ENCODE measurements at regions not wholly inside any gene's neighbourhood (a gene's known extent, or its start where the extent isn't known, plus 50 kb on each side); places are given as distances from the start of the nearest gene placed in this dataset.
"Not testable (repeated sequence)": the region's sequence is repeated elsewhere in the genome, so short reads cannot be mapped to it uniquely, and the experiment has no call there.

DNA sequence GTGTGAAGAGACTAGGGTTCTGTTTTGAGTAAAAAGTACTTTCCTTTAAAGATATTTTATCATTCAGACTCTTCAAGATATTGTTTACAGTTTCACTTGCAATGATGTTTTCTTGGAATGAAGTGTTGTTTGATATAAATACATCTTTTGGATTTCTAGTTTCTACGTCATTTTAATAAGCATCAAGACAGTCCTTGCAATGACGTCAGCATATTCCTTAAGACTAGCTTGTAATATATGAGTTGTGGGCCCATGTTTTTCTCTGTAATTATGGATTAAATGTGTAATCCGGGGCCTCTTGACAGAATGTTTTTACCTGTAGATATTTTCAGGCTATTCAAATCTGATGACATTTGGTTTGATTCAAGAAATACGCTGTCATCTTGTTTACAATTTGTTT is 66.1 kb downstream of the RBMX2 start:
- DNase-seq, result no peak

DNA sequence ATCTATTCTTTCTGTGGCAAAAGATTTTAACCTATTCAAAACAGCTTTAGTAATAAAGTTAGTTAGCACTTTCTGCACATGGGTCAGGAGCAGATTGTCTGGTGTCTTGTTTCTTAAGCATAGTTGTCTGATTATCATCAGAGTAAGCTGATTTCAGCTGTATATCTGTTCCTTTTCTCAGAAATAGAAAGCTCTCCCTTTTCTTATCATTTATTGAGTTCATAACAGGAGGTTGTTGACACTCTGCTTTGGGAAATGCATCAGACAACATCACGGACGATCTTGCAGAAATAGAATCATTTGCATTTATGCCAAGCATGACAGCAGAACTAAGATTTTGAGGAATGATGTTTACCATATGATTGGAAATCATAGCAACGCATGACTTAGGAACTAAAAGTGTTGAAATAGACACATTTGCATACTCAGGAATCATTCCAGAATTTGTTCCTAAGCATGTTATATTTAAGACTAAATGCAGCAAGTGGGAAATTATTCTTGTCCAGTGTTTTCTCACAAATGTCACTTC is 66.7 kb downstream of the RBMX2 start:
- no peak for DNase-seq

DNA sequence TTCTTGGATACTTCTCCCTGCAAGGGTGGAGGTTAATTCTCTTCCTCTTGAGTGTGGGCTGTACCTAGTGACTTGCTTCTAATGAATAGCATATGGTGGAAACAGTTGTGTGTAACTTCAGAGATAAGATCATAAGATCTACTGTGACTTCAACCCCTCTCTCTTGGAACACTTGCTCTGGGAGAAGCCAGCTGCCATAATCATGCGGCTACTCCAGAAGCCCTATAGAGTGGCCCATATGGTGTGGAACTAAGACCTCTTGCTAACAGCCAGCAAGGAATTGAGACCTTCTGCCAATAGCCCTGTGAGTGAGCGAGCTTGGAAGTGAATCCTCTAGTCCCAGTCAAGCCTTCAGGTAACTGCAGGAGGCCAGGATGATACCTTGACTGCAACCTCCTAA is 81.1 kb downstream of the RBMX2 start:
- DNase-seq, result no peak

DNA sequence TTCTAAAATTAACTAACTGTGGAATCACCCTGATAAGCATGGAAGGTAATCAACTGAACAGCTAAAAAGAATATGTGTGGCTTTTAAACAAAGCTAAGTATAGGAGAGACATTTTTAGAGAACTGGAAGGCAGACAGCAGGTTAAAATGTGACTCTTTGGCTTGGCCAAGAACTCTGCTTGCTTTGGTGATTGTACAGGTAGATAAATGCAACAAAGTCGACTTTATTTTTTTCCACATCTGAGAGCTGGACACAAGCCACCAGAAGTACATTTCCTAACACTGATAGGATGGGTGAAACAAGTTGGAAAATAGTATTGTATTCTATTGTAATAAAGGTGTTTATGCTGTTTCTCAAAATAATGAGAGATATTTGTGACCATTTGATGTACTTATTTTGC is 84.1 kb downstream of the RBMX2 start:
- DNase-seq, result no peak

DNA sequence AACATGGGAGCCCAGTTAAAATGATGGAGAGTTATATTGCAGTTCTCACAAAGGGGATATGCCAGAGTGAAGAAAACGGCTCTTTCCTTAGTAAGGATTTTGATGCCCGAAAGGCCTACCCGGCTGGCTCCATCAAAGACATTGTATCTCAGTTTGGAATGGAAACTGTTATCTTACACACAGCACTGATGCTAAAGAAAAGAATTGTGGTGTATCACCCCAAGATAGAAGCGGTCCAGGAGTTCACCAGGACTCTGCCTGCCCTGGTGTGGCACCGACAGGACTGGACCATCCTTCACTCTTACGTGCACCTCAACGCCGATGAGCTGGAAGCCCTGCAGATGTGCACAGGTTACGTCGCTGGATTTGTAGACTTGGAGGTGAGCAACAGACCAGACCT is 93.7 kb downstream of the RBMX2 start:
- DNase-seq, result not testable (repeated sequence)

DNA sequence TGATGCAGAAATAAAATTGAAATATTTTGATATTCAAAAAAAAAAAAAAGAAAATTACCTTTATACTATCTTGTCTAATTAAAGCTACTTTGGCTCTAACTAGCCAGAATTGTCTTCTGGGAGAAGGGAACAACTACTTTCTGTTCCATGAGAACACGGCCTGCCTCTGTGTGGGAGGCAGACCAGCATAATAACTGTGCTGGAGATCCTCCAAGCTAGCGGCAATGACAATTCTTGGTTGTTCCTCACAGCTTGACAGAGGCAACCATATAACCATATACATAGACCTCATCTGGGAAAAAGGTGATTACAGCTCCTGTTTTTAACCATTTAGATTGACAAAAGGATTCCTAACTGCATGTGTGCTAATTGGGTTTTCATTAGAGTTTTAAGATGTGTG is 95.7 kb downstream of the RBMX2 start:
- peak in 35 of 51 donors; percentile 0 to 71 (median 19) for DNase-seq

DNA sequence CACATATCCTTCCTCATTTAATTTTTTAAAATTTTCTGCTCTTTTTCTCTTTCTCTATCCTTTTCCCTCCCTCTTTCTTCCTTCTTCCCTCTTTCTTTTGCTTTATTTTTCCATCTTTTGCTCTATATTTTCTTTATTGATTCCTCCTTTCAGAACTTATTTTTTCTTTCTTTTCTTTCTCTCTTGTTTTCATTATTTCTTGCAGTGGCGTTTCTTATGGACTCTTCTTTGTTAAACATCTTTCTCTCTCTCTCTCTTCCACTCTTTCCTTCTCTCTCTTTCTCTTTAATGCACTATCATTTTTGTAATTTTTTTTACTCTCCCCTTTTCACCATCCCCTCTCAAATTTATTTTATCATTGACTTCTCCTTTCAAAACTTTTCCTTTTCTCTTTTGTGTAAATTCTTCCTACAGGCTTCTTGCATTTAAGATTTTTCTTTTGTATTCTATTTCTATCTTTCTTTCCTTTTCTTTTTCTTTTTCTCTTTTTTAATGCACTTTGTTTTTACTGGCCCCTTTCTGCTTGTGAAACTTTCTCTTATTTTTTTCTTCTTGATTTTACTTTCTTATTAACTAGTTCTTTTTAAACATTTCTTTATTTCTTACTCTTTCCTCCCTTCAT is 97.0 kb downstream of the RBMX2 start:
- no peak for DNase-seq

DNA sequence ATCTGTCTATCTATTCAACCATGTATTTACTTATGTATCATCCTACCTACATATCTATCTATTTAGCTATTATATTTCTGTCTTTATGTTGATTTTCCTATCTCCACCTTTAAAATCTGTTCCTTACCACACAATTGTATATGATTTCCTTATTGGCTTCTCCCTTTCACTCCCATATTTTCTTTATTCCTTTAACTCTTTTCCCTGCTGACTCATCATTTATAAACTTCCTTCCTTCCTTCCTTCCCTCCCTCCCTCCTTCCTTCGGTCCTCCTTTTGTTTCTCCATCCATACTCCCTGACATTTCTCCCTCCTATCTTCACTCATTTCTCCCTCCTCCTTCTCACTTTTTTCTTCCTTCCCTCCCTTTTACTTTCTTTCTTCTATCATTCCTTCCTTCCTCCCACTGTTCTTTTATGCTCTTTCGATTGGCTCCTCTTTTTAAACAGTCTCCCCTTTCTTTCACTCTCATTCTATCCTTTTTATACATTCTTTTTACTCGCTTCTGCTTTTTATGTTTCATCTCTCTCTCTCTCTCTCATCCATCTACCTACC is 100.3 kb downstream of the RBMX2 start:
- no peak for DNase-seq

DNA sequence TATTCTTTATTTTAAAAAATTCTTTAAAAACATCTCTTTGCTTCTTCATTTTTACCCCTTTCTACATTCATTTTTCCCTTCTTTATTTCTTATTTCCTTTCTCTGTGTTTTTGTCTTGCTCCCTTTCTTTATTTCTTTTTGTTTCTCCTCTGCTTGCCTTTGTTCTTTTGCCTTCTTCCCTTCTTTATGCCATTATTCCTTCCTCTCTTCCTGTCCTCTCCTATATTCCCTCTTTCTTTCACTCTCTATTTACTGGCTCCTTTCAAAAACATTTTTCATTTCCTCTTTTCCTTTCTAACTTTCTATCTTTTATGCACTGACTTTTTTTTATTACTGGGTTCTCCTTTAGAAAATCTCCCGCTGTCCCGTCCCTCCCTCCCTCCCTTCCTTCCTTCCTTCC is 102.2 kb downstream of the RBMX2 start:
- DNase-seq, result no peak

DNA sequence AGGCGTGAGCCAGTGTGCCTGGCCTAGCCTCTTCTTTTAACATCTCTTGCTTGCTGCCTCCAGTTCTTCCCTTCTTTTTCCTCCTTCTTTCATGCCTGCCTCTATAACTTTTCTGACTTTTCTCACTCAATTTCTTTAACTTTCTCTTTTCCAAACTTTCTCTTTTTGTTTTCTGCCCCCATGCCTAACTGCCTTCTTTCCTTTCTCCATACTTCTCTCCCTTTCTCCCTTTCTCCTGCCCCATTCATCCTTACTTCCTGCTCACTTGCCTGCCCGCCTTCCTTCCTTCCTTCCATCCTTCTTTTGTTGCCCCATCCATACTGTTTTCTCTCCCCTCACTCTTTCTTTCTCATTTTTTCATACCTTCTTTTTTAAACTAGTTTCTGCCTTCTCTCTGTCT is 105.2 kb downstream of the RBMX2 start:
- DNase-seq, result no peak

DNA sequence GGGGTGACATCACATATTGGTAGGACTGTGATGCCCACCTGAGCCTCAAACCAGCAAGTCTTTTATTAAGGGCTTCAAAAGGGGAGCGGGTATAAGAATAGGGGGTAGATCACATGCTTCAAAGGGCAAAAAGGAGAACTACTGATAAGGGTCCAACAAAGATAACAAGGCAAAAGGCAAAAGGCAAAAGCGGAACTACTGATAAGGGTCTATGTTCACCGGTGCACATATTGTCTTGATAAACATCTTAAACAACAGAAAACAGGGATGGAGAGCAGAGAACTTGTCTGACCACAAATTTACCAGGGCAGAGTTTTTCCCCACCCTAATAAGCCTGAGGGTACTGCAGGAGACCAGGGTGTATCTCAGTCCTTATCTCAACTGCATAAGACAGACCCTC is 110.7 kb downstream of the RBMX2 start:
- DNase-seq, result not testable (repeated sequence)

DNA sequence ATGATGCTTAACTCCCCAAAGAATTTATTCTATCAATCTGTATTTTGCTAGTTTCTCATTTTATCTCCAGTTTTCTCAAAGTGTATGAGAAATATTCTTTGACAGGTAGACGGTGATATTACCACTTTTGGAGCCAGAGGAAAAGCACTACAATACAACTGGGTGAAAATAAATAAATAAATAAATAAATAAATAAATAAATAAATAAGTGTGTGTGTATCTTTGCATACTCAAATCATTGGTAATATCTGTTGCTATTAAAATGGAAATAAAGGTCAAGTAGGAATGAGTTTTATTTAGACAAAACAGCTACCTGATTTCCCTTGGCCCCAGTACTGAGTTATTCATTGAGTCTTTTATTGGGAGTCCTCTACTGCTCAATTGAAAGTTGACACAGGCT is 114.3 kb downstream of the RBMX2 start:
- DNase-seq, result no peak

DNA sequence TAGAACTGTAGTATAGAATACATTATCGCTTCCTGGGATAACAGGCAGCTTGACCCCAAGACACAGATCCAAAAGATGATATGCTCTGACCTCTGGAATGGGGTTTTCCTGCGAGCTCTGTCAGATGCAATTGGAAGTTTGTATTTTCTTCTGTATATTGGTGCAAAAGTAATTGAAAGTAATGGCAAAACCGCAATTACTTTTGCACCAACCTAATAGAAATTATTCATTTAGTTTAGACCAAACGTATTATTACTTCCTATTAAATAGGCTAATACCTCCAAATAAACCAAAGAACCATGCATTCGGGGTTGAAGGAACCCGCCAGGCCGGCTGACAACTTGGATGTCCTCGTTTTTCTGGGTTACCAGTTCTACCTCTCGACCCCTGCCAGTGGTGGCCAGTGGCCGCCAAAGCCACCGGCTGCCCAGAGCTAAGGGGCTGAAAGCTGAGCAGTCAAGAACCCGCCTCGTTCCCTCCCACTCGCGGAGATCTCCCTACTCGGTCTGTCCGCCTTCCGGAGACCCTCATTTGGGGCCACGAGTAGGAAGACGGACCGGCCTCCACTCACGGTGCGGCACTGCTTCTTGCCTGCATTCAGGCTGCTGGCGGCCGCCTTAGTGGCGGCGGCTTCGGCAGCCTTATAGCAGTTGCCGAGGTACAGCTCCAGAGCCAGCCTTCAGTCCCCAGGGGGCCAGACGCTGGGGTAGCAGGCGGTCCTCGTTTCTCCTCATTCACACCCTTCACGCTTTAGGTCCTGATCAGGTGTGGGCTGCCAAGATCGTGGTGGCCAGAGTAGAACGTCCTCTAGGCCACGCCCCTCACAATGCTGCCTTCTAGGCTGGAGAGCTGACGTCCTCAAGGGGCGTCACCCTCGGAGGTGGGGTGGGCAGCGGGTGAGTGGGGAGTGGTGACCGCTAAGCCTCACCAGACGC is 121.9 kb downstream of the RBMX2 start:
- peak in 38 of 51 donors; percentile 1 to 66 (median 18) for DNase-seq

DNA sequence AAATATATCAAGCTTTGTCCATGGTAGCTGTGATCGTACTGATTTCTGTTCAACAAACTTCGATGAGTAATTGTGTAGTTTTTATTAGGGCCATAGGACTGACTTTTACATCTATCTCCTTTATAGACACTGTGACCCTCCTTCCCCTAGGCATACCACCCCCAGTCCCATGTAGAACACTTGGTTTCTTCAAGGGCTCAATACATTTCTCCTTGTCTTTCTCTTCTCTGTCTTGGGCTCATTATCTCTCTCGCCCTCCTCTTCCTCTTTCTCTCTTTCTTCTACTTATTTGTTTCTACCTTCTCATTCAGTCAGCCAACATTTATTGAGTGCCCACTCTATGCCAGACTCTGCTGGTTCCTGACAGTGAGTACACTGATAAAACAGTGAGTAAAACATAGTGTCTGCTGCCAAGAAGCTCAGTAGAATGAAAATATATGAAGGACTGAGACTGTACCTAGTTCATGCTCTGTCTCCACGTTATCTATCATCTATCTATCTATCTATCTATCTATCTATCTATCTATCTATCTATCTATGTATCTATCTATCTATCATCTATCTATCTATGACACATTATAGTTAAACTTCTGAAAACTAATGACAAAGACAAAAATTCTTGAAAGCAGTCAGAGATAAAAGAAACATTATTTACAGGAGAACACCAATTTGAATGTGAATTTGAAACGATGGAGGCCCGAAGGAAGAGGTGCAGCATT is 122.8 kb downstream of the RBMX2 start:
- DNase-seq, result no peak

DNA sequence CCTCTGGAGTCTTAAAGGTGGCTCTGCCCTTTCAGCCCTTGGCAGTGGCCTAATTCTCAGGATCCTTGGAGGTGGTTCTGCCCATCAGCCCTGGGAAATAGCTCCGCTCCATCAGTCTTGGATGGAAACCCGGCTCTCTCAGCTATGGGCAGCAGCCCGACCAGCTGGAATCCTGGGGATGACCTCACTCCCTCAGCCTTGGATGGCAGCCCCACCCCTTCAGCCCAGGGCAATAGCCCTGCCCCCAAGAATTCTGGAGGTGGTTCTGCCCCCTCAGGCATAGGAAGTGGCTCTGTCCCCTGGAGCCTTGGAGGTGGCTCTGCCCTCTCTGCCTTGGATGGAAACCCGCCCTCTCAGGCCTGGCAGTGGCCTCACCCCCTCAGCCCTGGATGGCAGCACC is 127.7 kb downstream of the RBMX2 start:
- no peak for DNase-seq

DNA sequence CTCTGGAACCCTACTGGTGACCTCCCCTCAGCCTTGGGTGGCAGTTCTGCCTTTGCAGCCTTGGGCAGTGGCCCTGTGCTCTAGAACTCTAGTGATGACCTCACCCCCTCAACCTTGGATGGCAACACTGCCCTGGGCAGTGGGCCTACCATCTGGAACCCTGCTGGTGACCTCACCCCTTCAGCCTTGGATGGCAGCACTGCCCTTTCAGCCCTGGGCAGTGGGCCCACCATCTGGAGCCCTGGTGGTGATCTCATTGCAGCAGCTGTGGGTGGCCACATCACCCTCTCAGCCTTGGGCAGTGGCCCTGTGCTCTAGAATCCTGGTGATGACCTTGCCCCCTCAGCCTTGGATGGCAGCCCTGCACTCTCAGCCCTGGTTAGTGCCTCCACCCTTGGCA is 129.3 kb downstream of the RBMX2 start:
- DNase-seq, result peak in 1 of 51 donors; percentile 0

DNA sequence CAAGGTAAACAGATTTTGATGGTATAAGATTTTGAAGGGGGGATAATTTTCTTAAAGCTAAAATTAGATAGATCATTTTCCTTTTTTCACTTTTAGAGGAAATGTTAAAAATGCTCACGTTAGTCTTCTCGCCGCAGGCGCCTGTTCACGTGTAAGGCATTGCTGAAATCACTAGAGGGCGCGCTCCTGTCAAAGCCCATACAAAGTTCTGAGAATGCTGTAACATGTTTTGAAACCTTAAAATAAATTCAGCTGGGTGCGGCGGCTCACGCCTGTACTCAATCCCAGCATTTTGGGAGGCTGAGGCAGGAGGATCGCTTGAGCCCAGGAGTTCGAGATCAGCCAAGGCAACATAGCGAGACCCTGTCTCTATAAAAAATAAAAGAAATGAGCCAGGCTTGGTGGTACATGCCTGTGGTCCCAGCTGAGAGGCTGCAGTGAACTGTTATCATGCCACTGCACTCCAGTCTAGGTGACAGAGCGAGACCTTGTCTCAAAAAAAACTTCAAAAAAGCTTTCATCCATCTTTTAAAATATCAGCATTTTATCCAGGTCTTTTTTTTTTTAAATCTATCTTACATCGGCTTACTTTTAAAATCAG is 138.0 kb downstream of the RBMX2 start:
- peak in 28 of 51 donors; percentile 0 to 41 (median 6) for DNase-seq

DNA sequence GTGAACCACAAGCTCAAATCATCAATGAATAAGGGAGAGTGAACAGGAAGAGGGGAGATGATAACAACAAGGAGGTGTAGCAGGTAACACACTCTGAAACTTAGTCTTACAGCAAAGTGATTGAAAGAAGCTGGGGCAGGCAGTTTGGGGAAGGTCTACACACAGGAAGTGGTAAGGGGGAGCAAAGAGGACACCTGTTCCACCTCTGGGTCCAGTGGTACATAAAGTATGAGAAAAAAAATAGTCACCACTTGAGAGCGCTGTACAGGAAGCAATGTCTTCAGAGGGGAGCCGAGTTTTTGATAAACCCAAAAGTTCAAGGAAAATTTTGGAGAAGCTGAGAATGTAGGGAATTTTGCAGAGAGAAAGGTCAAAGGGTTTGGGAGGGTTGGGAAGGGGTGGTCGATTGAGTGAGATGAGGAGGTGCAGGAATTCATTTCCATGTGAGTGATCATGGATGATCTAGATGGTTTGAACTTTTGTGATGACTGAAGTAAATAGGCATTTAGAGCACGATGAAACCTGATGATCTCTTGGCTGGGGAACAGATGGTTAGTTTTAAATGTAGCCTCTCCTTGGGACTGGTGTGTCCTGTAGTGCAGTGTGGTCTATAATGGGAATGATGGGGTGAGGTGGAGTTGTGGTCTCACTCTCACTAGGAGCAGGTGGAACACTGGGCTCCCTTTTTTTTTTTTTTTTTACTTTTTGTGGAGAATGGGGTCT is 142.0 kb downstream of the RBMX2 start:
- DNase-seq, result no peak

DNA sequence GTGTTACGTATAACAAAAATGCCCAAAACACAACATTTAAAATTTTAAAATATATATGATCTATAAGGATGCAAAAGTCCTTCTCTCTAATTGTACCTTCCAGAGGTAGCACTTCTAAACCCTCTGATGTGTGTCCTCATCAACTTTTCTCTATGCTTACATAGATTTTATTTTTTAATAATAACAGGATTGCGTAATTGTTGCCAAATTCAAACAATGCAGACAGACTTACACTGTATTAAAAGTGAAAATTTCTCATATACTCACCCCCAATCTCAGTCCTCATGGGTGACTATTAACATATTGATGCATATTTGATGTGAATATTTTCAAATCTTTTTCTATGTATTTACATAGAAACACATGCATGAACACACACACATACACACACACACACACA is 144.0 kb downstream of the RBMX2 start:
- no peak for DNase-seq

DNA sequence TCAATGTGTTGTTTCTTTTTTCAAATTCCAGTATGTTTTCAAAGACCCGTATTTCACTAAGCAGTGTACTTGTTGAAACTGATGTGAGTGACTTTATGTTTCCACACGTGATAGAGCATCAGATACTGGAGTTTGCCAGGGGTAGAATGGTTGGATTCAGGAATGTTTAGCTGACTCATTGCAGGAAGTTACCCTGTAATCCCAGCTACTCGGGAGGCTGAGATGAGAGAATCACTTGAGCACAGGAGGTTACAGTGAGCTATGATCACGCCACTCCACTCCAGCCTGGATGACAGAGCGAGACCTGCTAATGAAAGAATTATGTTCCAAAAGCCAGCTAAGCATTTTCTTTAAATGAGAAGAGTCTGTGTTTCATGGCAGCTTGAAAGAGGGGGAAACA is 147.6 kb downstream of the RBMX2 start:
- not testable (repeated sequence) for DNase-seq

DNA sequence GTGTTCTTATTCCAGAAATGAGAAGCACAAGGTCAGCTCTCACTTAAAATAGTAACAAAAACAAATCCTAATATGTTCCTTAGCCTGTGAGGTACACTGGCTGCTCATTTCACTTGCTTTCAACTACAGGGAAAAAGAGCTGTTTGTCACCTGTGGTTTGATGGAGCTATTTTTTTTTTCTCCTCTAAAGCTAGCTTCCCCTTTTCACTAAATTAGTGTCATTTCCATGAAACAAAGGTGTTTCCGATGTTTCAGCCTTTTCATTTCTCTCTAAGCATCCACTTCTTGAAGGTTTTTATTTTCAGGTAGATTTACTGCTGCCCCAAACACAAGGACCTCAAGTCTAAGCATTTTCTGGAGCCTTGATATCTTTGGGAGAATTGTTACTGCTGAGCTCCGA is 148.6 kb downstream of the RBMX2 start:
- DNase-seq, result no peak

Data from hypothalamus (tissue), 51 donors.